B cell (primary cell): ENCODE measurements at regions not wholly inside any gene's neighbourhood (a gene's known extent, or its start where the extent isn't known, plus 50 kb on each side); places are given as distances from the start of the nearest gene placed in this dataset.

Source experiments
- CTCF ChIP-seq: fragments of 200-600 bp; IDR thresholded peaks from one replicate; pipeline ENCODE4 v1.8.0; 2022; ENCODE audit warnings: antibody characterized with exemption, mild to moderate bottlenecking
- EZH2 ChIP-seq: IDR thresholded peaks from 2 replicates; pipeline ENCODE4 v1.6.1; 2012; ENCODE audit warnings: borderline replicate concordance, low read depth, mild to moderate bottlenecking, moderate library complexity, low read length; ENCODE audit not compliant: insufficient read depth, poor library complexity, severe bottlenecking

- TF ChIP-seq CTCF (no peak), EZH2 (no peak)
Observed at GRCh38 chr3:28907616-28908015, 373.3 kb upstream of the RBMS3 start.
